CD4-positive, alpha-beta T cell treated with Interleukin-15 for 4 hours (primary cell): ENCODE measurements at regions not wholly inside any gene's neighbourhood (a gene's known extent, or its start where the extent isn't known, plus 50 kb on each side); places are given as distances from the start of the nearest gene placed in this dataset.

Experiments used
- DNase-seq: peaks from one replicate; pipeline ENCODE4 v3.0.0-alpha.2; 2020; ENCODE audit warnings: low spot score

GRCh38 chr4:23741681-23742191 is 148.1 kb downstream of the PPARGC1A start:
- DNase-seq = no peak

GRCh38 chr4:23737571-23737970 is 152.3 kb downstream of the PPARGC1A start:
- DNase-seq = no peak

DNA sequence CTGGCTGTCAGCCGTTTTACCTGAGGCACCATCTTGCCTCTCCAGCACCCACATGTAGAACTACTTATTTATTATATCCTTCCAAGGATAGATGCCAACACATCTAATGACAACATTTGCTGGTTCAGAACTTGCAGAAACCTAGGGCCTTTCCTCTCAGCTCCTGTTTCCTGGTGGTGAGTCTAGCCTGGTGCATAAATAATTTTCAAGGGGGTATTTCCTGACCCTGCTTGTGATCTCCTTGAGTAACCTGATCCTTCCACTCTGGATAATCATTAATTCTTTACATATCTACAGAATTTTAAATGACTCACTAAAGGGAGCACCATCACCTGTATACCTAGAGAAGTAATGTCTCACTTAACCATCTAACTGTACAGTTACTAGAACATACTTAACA is 153.4 kb downstream of the PPARGC1A start:
- no peak for DNase-seq

- DNase-seq = no peak
Observed at GRCh38 chr4:23734000-23734399, 155.8 kb downstream of the PPARGC1A start.

DNA sequence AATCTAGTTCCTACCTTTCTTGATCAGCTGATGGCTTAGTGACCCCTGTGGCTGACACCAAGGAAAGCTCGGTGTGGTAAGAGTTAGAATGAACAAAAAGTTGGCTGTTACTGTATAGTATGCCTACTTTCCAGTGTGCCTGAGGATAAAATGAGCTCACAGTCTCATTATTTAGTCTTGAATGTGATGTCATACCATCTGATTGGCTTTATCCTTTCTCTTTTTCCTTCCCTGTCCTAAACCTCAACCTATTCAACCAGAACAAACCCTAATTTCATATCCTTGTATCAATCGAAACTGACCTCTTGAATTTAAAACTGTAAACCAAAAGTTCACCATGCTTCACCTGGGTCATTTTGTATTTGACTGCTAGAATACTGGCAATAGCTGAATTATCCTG is 156.4 kb downstream of the PPARGC1A start:
- DNase-seq = no peak

DNA sequence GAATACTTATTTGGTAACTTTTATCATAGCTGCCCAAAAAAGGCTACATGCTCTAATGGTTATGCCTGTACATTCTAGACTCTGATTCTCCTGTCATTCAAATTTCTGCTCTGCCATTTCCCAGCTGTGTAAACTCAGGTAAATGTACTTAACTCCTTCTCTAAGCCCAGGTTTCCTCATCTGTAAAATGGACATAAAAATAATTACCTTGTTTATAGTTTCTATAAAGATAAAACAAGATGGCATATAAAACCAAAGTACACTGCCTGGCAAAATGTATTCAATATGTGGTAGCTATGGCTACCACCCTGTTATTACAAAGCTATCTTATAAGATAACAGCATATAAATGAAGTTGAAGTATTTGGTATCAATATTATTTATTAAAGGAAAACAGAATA is 158.8 kb downstream of the PPARGC1A start:
- DNase-seq = no peak

DNA sequence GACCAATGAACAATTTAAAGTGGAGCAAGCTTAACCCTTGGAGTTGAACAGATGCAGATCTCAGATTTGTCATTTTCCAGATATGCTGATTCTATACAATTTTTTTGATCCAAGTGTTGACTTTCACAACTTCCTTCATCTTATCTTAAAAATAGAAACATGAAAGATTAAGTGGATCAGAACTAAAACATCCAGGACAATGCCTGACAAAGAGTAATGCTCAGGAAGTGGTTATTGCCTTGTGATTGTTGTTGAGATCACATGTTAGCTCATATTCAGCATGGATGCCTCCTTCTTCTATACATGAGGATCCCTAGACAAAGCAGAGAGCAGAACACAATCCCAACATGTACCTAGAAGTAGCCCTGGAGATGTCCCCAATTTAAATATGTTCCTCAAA is 160.9 kb downstream of the PPARGC1A start:
- DNase-seq = no peak

DNA sequence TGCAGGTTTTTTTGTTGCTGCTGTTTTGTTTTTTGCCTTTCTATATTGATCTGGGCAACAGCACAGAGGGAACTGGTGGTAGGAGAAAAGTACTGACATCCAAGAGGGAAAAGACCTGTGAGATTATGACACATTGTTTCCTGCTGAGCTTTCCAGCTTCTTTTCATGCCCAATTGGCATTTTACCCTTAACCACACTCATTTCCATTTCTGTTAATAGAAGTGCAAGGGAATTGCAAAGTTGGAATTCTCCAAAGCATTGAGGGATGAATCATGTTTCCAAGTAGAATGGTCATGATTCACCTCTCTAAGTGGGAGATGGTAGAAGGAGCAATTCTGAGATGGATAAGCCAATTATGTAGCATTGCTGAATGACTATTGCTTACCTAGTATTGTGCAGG is 161.5 kb downstream of the PPARGC1A start:
- DNase-seq = no peak

- no peak for DNase-seq
Observed at GRCh38 chr4:23720556-23720955, 169.3 kb downstream of the PPARGC1A start.

GRCh38 chr4:23718435-23718834 is 171.4 kb downstream of the PPARGC1A start:
- no peak for DNase-seq

DNA sequence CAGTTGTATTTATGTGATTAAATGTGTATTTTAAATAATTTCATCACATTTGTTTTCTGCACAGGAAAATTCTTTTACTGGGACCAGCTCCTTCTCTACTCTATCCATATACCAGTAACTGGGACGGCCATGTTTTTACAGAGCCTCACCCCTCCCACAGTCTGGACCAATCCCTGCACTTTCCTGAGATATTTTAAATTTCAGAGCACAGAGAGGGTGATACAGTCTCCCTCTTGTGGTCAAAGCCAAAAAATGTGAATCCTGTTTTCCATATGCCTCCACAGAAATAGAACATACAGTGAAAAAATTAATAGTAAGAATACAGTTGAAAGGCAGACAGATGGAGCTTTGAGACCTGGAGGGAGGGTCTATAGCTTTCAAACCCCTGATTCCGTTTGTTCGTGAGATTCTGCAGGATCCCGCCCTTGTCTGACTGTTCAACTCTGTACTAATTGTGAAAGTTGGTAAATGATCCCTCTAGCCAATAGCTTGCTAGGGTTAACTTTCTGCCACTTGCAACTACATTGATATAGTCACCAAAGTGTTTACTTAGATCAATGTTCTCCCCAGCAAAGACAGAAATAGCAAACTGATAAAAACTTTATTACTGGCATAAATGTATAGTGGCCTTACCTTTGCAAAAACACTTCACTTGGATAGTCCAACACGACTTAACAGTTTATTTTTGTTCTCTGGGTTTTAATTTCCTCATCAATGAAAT is 172.2 kb downstream of the PPARGC1A start:
- no peak for DNase-seq

- DNase-seq = no peak
Observed at GRCh38 chr4:23710298-23710697, 179.5 kb downstream of the PPARGC1A start.

- no peak for DNase-seq
Observed at GRCh38 chr4:23707652-23708026, 182.2 kb downstream of the PPARGC1A start.

- no peak for DNase-seq
Observed at GRCh38 chr4:23706972-23707651, 182.7 kb downstream of the PPARGC1A start.

- DNase-seq = no peak
Observed at GRCh38 chr4:23700197-23700596, 189.7 kb downstream of the PPARGC1A start.

- DNase-seq = no peak
Observed at GRCh38 chr4:23697722-23698121, 192.1 kb downstream of the PPARGC1A start.

- no peak for DNase-seq
Observed at GRCh38 chr4:23697001-23697528, 192.8 kb downstream of the PPARGC1A start.

- no peak for DNase-seq
Observed at GRCh38 chr4:23686169-23686897, 203.5 kb downstream of the PPARGC1A start.

- DNase-seq = no peak
Observed at GRCh38 chr4:23685471-23685870, 204.4 kb downstream of the PPARGC1A start.

DNA sequence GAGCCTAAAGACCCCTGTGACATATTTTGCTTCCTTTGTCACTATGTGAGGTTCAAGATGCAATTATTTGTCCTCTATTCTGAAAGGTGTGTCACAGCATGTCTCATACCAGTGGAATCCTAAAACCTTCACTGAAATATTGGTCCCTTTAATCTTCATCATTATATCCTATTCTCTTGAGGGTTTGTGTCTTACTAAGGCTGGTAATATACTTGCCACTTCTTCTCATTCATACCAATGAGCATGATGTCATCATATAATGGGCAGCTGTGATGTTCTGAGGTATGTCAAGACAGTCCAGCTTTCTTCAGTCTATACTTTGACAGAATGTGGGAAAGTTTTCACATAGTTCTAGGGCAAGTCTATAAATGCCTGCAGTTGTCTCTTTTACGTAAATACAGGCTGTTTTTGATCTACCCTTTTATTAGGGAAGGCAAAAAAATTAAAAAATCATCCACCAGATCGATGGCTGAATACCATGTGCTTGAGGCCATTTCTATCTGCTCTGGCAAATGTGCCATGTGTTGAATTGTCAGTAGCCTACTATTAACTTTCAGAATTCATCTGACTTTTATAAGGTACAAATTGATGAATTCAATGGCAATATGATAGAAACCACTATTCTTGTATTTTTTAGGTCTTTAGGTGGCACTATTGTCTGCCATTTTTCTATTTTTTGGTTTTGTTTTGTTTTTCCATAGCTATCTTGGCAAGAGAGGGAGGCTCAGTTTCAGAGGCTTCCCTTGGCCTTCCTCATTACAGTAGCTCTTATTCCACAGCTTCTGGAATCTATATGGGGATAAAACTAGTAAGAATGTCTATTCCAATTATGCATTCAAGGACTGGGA is 209.0 kb downstream of the PPARGC1A start:
- no peak for DNase-seq

DNA sequence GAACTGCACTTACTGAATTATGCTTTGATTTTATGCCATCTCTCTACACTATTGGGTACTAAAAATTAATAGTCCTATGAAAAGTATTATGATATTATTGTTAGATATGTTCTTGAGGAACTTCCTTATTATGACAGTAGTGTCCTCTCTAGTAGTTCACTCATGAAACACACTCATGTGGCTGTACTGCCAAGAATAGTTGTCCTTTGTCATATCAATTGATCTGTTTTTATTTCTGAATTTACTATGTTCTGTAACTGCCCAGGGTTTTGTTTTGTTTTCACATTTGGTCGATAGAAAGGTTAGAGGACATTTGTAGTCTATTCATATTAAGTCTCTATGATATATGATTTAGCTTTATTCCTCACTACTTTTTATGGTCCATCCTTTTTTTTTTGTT is 215.2 kb downstream of the PPARGC1A start:
- DNase-seq = no peak

DNA sequence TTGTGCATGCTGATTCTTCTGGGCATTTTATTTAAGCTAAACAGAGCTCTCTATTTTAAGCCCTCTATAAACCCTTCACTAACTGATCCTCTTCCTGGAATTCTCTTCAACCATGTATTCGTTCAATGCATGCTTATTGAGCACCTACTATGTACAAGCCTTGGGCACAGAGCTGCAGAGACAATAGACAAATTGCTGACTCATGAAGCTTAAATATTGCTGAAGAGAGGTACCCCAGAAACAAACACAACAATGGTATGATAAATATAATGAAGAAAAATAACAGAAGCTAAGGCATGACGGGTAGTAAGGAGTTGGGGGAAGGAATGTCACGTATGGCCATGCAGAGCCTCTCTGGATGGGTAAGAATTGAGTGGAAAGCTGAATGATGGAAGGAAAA is 222.2 kb downstream of the PPARGC1A start:
- DNase-seq = no peak
